ENCODE measurements at regions not wholly inside any gene's neighbourhood (a gene's known extent, or its start where the extent isn't known, plus 50 kb on each side); places are given as distances from the start of the nearest gene placed in this dataset.
A peak's percentile ranks its signal among the peaks of the same experiment; 100 is the strongest.
"Not testable (repeated sequence)": the region's sequence is repeated elsewhere in the genome, so short reads cannot be mapped to it uniquely, and the experiment has no call there.

DNA sequence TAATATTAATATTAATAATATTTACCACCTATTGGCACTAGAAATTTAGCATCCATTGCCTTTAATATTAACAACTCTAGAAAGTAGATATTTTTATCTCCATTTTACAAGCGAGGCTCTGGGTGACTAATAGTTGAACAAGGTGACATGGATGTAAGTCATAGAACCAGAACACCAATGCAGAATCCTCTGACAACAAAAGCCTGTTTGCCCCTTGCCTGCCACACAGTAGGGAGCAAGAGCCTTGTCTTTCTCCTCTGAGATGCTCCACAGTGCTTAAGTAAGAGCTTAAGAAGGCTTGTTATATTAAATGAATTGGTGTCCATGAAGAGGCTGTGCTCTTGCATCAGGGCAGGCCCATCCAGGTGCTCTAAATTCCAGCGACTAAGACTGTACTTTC lies 51.2 kb upstream of the LBX1 start:
- no peak for DNase-seq

DNA sequence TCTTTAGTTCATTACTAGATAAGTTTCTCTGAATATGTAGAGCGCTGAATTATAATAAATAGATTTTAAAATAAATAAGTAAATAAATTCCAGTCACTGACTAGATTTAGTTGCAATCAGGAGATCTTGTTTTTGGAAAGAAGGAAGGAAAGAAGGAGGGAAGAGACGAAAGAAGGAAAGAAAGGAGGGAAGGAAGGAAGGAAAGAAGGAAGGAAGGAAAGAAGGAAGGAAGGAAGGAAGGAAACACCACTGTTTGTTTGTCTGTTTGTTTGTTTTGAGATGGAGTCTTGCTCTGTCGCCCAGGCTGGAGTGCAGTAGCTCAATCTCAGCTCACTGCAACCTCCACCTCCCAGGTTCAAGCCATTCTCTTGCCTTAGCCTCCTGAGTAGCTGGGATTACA lies 51.7 kb upstream of the LBX1 start:
- not testable (repeated sequence) for DNase-seq

DNA sequence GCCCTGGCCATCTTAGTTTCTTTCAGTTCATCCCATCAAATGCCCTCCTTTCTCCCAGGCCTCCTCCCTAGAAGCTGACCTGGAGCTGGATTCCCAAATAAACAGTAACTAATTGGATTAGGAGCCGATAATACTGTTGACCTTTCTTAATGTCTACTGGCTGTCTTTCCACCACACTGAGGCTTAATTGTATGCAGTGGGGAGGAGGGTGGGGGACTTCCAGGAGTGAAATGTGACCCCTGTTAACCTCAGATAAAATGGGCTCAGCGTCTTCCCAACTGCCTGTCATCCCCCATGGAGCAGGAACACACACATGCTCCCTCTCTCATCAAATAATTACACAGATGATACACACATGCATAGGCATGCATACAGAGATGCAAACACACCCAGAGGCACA lies 53.7 kb upstream of the LBX1 start:
- DNase-seq = no peak

DNA sequence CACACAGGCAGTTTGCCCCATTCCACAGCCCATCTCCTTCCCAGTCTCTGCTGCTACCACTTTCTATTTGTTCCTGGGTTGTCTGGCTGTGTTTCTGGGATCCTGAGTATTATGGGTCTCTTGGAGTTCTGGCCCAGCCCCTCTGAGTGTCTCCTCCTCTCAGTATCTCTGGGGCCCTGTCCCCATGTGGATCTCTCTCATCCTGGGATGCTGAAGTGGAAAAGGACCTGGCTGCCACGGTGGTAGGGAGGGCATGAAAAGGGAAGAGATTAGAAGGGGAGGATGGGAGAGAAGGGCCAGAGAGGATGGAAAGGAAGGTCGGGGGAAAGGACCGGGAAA lies 54.5 kb upstream of the LBX1 start:
- DNase-seq = no peak

DNA sequence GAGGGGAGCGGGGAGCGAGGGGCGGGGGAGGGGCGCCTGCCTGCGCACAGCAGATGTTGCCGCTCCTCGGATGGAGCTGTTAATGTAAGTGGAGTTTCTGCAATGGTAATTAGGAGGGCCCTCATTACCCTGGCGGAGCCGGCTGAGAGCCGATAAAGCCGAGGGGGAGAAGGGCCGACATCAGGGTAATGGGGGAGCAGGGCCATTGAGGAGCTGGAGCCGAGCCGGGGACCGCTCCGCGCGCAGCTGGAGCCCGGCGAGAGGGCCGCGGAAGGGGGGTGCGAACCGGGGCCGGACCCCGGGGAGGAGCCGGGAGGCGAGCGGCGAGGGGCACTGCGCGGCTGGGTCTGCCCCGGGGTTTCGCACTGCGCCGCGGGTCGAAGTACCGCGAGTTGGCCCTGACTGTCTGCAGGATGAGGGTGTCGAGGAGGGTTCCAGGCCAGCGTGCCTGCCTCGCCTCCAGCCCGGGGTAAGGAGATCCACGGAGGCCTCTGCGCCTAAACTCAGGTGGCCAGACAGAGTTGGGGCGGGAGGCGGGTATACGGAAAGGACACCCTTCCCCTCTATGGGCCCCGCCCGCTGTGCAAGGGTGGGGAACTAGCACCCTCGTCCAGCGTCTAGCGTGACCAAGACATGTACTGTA lies 55.0 kb upstream of the LBX1 start:
- DNase-seq = no peak

DNA sequence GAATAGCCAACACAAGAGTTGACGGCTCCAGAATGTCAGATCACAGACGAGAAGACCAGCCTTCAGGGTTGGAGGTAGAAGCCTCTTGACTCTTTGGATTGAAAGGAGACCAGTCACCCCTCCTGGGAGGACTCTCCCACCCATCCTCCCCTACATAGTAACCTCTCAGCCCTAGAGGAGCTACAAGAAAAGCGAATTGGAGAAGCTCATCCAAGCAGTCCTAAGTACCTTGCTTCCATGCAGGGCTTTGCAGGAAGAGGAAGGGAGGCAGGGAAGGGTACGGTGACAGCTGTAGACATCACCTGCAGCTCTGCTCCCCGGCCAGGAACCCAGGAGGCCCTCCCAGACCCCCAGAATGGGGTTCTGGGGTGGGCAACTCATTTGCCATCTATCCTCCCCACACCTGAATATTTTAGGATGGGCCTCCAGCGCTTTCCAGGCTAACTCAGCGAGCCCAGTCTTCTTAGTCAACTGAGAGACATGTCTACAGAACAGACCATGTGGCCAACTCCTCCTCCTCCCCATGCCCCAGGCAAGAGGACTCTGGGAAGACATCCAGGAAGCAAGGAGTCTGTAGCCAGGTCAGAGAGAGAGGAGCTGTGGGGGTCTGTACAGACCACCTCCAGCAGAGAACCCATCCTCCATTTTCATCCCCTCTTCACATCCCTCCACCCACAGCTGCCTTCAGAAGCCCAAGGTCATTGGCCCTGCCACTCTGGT lies 55.6 kb upstream of the LBX1 start:
- DNase-seq = no peak

DNA sequence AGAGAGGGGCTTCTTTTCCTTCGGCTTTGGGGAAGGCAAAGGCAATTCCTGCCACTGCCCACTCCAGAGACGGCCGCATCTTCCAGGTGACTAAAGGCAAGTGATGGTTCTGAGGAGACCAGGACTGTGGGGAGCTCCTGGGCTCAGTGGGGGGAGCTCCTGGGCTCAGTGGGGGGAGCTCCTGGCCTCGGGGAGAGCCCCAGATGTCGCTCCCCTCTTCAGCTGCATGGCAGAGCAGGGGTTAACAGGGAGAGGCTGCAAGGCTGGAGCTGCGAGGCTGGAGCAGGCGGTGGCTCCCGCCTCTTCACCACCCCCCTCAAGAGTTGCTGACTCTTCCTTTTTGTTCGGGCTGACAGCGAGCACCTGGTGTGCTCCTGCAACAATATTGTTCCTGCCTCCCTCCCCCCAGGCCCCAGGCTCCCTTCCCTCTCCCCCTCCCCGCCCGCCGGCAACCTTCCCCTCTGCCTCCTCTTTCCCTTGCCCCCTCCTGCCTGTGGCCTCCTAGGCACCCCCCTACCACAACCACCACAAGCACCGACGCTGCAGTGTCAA lies 56.3 kb upstream of the LBX1 start:
- DNase-seq = no peak

DNA sequence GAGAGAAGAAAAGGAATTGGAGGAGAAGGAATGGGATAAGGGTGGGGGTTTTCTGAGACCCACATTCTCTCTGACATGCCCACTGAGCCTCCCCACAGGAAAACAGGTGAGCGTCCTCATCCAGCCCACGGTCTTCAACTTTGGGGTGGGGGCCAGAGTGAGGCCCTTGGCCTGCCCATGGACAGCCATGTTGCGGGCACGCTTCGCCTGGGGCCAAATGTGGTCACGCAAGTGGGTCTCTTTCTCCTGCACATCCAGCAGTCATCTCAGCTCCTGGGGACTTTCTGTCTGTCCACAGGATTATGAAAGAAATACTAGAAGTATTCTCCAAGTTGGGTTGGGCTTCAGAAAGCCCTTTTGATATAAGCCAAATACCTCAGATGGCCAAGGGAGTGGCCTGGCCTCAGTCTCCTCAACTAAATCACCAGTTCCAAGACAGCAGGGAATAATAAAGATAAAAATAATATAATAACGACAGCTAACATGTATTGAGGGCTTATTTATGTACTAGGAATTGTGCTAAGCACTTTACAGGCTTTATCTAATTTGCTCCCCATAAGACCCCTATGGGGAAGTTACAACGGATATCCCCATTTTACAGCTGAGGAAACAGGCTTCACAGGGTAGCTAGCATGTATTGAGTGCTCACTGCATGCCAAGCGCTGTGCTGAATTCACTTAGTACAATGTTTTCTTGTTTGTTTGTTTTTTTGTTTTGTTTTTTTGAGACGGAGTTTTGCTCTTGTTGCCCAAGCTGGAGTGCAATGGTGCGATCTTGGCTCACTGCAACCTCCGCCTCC lies 57.2 kb upstream of the LBX1 start:
- no peak for DNase-seq

DNA sequence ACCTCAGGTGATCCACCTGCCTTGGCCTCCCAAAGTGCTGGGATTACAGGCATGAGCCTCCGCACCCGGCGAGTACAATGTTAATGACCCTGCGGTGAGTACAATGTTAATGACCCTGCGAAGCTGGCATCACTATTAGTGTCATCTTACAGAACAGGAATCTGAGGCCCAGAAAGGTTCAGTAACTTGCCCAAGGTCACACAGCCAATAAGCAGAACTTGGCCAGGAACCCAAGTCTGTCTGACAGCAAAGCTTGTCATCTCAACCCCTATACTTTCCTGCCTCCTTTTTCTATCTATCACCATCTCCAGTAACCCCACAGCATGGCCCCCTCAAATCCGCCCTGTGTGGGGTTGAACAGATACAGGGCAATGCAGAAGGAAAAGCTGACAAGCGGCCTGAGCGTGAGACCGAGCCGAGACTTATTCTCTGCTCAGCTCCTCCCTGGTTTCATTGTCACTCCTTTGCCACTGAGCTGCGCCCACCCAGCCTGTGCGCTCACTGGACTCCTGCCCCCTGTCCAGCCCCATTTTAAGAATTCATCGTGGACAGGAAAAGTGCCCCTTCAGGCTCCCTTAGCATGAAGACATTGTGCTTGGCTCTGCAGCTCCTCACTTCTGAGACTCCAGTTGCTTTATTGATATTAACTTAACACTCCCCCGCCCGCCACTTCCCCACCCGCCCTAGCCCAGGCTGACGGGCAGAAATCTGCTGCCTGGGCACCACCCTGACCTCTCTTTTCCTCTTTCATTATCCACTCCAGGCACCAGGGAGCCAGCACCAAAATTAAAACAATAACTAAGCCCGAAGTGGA lies 58.1 kb upstream of the LBX1 start:
- DNase-seq = no peak

DNA sequence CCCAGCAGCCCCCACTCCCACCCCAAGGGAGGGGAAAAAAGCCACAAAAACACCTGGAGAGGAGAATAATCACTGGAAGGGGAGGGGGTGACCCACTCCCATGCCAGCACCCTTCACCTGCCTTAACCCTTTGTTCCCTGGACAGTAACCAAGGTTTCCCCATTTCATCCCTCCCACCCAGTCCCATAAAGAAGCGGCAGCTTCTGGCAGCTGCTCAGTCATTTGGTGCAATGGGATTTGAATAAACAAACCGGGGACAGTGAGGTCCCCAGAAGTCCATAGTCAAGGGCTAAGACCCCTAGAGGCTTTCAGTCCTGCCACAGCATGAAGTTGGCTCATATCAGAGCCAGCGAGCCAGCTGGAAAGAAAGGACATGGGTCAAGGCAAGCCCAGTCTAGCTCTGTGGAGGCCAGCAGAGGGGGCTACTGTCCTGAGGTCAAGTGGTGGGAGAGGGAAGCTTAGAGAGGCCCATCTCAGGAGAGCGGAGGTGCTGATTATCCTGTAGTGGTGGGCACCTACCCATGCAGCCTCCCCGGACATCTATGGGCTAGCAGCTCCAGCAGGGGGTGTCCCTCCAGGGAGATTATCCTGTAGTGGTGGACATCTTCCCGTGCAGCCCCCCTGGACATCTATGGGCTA lies 58.9 kb upstream of the LBX1 start:
- DNase-seq = no peak

DNA sequence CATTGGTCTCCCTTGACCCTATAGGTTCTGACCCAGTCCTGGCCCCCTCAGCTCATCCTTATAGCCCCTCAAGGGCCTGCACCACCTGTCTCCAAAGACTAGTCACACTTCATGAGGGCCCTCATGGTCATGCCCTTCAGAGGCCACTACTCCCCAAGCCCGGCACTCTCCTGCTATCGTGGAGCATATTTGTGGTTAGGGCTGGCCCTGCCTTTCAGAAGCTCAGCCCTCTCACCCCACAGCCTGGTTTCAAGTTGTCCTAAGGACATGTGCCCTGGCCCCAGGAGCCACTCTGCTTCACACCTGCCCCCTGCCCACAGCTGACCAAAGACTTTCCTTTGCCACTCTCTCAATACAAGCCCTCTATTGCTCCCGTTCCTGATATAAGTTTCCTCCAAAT lies 60.3 kb upstream of the LBX1 start:
- DNase-seq = no peak

DNA sequence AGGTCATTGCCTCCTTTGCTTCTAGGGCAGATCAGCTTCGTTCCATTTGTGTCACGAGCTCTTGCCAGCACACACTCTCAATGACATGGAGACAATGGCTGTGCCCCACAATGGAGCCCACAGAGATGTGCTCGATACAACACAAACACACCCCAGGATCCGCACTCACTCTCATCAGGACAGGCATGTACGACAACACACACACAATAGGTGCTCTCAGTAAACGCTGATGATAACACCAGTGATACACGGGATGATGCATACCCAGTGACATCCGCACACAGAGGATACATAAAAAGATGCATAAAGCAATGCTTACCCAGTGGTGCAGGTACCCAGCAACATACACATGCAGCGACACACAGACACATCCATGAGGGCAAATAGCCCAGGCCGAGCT lies 61.2 kb upstream of the LBX1 start:
- DNase-seq = no peak

DNA sequence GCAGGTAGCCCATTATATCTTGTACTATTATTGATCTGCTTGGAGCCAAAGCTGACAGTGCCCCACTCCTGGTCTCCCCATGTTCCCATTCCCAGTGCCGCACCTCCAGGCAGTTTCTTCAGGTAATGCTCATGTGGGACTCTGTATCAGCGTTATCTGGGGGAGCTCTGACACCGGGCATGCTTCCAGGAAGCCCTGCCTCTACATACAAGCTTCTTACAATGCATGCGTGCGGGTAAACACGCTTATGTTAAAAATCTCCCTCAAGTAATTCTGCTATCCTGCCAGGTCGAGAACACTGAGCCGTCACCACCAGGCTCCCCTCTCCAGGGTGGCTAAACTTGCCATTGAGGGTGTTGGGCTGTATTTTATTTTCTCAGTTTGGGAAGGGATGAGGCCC lies 61.6 kb upstream of the LBX1 start:
- no peak for DNase-seq

DNA sequence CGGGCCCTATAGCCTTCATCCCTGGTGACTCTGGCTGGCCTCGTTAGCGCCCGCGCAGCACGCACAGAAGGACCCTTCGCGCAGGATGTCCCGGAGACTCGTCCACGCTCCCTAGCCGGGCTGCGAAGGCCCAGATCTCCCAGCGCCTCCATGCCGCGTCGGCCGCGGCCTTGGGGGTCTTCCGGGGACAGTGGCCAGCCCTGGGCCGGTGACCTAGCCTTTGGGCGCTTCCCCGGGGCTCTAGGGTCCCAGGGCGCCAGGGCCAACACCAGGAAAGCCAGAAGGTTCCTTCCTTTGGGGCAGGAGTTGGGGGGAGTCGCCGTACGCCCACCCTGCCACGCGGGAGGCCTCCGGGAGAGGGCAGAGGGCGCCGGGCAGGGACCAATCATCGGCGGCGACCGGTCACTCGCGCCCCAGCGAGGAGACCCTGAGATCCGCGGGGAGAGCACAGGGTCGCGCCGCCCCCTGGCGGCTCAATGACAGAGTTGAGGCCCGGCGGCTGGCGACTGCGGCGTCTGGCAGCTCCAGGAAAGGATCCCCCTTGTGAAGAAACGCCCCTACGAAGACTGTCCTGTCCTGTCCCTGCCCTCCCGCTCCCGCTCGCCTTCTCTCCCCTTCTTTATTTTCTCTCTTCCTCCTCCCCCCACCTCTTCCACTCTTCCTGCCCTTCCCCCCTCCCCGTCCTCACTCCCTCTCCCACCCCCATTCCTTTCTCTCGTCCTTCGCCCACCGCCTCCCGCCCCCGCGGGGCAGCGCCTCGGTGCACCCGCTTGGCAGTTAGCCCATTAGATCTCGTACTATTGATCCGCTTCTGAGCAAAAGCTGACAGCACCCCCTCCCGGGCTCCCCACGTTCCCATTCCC lies 62.3 kb upstream of the LBX1 start:
- DNase-seq = peak; percentile 64

DNA sequence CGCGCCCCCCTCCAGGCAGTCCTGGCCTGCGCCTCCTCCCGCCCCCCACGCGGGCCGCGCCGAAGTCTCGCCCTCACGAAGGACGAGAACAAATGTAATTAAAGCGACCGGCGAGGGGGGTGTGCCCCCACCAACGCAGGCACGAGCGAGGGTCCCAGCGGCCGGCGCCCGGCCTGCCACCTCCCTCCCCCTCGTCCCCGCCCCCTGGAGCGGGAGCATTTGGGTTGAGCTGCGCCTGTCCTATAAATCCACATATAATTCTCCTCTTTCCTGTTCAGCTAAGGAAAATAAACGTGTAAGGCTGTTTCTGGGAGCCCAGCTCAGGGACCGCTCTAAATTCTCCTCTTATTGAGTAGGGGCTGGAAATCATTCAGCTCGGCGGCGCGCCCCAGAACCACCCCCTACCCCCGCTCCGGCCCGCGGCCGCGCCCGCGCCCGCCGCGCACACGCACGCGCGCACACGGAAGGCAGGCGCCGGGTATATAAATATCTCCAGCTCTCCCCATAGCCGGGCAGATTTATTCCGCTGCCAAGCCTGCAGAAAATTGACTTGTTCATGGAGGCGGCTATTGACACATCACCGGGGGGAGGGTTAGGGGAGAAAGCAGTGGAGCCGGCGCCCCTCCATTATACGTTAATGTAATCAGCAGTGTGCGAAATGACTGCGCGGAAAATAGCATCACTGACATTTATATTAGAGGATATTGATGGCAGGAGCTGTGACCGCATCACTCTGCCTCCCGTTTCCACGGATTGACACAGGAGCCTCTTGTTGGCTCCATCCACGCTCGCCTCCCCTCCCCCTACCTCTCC lies 61.6 kb upstream of the BTRC start:
- no peak for DNase-seq

DNA sequence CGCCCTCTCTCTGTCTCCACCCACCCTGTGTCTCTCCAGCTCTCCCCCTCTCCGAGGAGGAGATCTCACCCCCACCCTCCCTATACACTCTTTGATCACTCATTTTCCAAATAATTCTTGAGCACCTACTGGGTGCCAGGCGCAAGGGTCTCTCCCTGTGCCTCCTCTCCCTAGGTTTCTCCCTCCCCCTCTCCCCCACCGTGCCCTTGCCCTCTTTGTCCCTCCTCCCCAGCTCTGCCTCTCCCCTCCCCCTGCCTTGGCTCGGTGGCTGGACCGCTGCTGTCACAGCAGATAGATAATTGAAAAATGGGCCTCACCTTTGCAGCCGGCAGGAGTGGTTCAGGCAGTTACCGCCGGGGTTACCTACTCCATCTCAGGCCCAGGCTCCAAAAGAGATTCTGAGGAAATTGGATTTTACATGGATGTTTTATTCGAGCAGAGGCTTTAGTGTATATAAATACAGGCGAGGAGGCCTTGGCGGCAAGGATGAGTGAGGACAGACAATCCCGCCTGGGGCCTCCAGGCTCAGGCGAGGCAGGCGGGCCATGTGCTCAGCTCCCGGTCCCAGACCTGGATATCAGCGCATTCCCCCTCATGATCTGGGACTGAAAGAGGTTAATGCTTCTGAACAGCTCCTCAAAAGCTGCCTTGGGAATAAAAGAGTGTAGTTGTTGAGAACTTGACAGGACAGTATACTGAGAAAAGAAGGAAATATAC lies 60.8 kb upstream of the BTRC start:
- DNase-seq = no peak

DNA sequence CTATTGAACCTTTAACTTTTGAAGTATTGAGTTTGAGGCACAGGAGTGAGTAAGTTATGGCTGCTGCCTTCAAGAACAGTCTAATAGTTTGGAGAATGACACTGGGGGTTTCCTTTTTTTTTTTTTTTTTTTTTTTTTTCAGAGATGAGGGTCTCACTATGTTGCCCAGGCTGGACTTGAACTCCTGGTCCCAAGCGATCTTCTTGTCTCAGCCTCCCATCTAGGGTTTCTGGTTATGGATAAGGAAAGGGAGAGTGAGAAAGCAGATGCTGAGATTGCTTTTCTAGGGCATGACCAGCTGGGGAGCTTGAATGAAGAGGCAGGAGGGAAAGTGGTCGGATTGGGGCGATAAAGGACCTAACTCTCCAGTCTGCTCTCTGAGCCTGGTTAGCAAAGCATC lies 59.9 kb upstream of the BTRC start:
- DNase-seq = no peak

DNA sequence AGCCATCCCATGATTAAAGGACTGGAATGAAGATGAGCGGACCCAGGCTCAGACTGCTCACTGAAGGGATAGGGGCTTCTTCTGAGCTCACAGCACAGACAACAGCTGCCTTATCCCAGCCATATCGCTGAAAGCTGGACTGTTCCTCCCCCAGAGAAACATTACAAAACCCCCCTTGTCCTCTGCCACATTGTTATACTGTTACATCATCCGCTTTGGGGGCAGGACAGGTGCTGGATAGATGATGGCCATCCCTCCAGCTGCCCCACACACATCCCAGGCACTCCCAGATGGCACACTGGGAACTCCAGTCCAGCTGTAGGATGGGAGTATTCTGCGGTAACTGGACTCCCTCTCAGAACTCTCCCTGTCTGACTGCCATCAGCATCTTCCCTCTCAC lies 58.7 kb upstream of the BTRC start:
- no peak for DNase-seq

DNA sequence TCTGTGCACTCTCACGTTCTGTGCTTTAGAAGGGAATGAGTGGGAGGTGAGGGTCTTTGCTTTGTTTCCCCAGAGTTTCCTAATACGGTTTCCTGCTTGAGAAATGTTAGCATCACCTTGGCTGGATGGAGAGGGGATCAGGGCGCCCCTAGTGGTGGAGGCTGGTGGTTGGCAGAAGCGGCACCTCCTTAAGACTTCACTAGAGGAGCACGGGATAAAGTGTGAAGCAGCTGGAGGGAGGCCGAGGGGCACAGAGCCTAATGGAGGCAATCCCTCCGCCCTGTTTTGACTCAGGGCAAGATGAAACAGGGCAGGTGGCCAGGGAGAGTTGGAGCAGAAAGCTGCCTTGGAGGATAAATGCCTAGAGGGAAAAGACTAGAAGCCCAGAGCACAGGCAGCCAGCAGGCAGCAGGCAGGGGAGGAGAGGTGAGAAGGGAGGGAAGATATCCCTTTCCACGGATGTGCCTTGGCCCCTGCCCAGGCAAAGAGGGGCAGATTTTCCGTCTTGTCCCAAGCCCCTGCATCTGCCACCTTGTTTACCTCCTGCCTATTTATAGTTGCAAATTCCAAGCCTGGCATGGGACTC lies 56.0 kb upstream of the BTRC start:
- DNase-seq = no peak
